WERI-Rb-1 (cell line): ENCODE measurements at regions not wholly inside any gene's neighbourhood (a gene's known extent, or its start where the extent isn't known, plus 50 kb on each side); places are given as distances from the start of the nearest gene placed in this dataset.

ENCODE experiments used
- DNase-seq: peaks from one replicate; pipeline ENCODE4 v3.0.0-alpha.2; 2020
- H3K27ac ChIP-seq: fragments of 250-450 bp; sonication (Bioruptor Pico); 2 replicates; pipeline ENCODE4 v1.5.1; 2020; ENCODE audit warnings: mild to moderate bottlenecking, moderate library complexity
- H3K27me3 ChIP-seq: fragments of 250-450 bp; sonication (Bioruptor Pico); 2 replicates; pipeline ENCODE4 v1.5.1; 2021; ENCODE audit warnings: mild to moderate bottlenecking, low read depth, moderate library complexity; ENCODE audit not compliant: insufficient read depth, severe bottlenecking
- H3K36me3 ChIP-seq: fragments of 250-450 bp; sonication (Bioruptor Pico); 2 replicates; pipeline ENCODE4 v1.5.1; 2020; ENCODE audit warnings: mild to moderate bottlenecking, moderate library complexity
- H3K4me3 ChIP-seq: 2 replicates; pipeline ENCODE4 v1.5.1; 2011; ENCODE audit warnings: low read depth, mild to moderate bottlenecking, control low read depth, low read length
- H3K9me3 ChIP-seq: fragments of 250-450 bp; sonication (Bioruptor Pico); 2 replicates; pipeline ENCODE4 v1.5.1; 2021; ENCODE audit warnings: mild to moderate bottlenecking, moderate library complexity; ENCODE audit not compliant: severe bottlenecking
- CTCF ChIP-seq: IDR thresholded peaks from 2 replicates; pipeline ENCODE4 v1.5.1; 2011; ENCODE audit warnings: low read depth, mild to moderate bottlenecking, control low read depth, inconsistent platforms, low read length

- Histone ChIP-seq H3K27me3 (no peaks in the 10 kb centered on the region), H3K4me3 (no peak overlapping the region), H3K36me3 (no peaks in the 10 kb centered on the region), H3K9me3 (peaks cover 7% of the 10 kb centered on the region), H3K27ac (no peak overlapping the region)
- no peak for DNase-seq
- TF ChIP-seq CTCF: no peak
Observed at GRCh38 chr16:65525707-65526106, 403.8 kb upstream of the CDH11 start.

GRCh38 chr16:65524997-65525396 lies 403.1 kb upstream of the CDH11 start:
- no peak for TF ChIP-seq CTCF
- Histone ChIP-seq H3K36me3 (no peaks in the 10 kb centered on the region), H3K27me3 (no peaks in the 10 kb centered on the region), H3K27ac (no peak overlapping the region), H3K4me3 (no peak overlapping the region), H3K9me3 (peaks cover 7% of the 10 kb centered on the region)
- DNase-seq: no peak

GRCh38 chr16:65524231-65524630 lies 402.4 kb upstream of the CDH11 start:
- H3K36me3 ChIP-seq: no peaks in the 10 kb centered on the region
- no peak for DNase-seq
- peaks cover 7% of the 10 kb centered on the region for H3K9me3 ChIP-seq
- H3K4me3 ChIP-seq: no peak overlapping the region
- no peak overlapping the region for H3K27ac ChIP-seq
- no peak for TF ChIP-seq CTCF
- H3K27me3 ChIP-seq: no peaks in the 10 kb centered on the region

- TF ChIP-seq CTCF: no peak
- no peak overlapping the region for H3K27ac ChIP-seq
- H3K27me3 ChIP-seq: no peaks in the 10 kb centered on the region
- H3K36me3 ChIP-seq: no peaks in the 10 kb centered on the region
- H3K4me3 ChIP-seq: no peak overlapping the region
- DNase-seq: no peak
- peaks cover 7% of the 10 kb centered on the region for H3K9me3 ChIP-seq
Observed at GRCh38 chr16:65523283-65523944, 401.6 kb upstream of the CDH11 start.

- TF ChIP-seq CTCF: no peak
- Histone ChIP-seq H3K36me3 (no peaks in the 10 kb centered on the region), H3K9me3 (peaks cover 7% of the 10 kb centered on the region), H3K27me3 (no peaks in the 10 kb centered on the region), H3K27ac (no peak overlapping the region), H3K4me3 (no peak overlapping the region)
- no peak for DNase-seq
Observed at GRCh38 chr16:65522412-65522811, 400.5 kb upstream of the CDH11 start.

- H3K27ac ChIP-seq: no peak overlapping the region
- H3K36me3 ChIP-seq: no peaks in the 10 kb centered on the region
- no peak for TF ChIP-seq CTCF
- DNase-seq: no peak
- H3K9me3 ChIP-seq: peaks cover under 1% of the 10 kb centered on the region
- H3K27me3 ChIP-seq: no peaks in the 10 kb centered on the region
- no peak overlapping the region for H3K4me3 ChIP-seq
Observed at GRCh38 chr16:65521633-65522328, 399.9 kb upstream of the CDH11 start.
